ENCODE measurements at regions not wholly inside any gene's neighbourhood (a gene's known extent, or its start where the extent isn't known, plus 50 kb on each side); places are given as distances from the start of the nearest gene placed in this dataset.

GRCh38 chr6:76166874-76167273 is 94.4 kb upstream of the IMPG1 start:
- TF ChIP-seq HOXB5 (CRISPR knock-in tag; IDR thresholded peaks at IDR 0.05) (no peak), EP300 (IDR thresholded peaks at IDR 0.05) (no peak), BHLHE40 (IDR thresholded peaks at IDR 0.05; ENCODE audit: low read depth, low read length) (no peak), GATA3 (IDR thresholded peaks at IDR 0.05; ENCODE audit: borderline replicate concordance) (no peak), PHF8 (IDR thresholded peaks at IDR 0.05; ENCODE audit: borderline replicate concordance, low read depth) (no peak), HOXA7 (CRISPR knock-in tag; IDR thresholded peaks at IDR 0.05) (no peak), RFX5 (IDR thresholded peaks at IDR 0.05) (no peak), JUN (IDR thresholded peaks at IDR 0.05) (no peak), NFE2L2 (conservative IDR thresholded peaks at IDR 0.05; ENCODE audit: low read length) (no peak), ZC3H11A (IDR thresholded peaks at IDR 0.05) (no peak), CHD2 (IDR thresholded peaks at IDR 0.05; ENCODE audit: low read length, partially characterized antibody) (no peak)
- TF ChIP-seq, protein P1, sequence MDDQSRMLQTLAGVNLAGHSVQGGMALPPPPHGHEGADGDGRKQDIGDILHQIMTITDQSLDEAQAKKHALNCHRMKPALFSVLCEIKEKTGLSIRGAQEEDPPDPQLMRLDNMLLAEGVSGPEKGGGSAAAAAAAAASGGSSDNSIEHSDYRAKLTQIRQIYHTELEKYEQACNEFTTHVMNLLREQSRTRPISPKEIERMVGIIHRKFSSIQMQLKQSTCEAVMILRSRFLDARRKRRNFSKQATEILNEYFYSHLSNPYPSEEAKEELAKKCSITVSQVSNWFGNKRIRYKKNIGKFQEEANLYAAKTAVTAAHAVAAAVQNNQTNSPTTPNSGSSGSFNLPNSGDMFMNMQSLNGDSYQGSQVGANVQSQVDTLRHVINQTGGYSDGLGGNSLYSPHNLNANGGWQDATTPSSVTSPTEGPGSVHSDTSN (IDR thresholded peaks at IDR 0.05): no peak
- TF ChIP-seq, protein P2, sequence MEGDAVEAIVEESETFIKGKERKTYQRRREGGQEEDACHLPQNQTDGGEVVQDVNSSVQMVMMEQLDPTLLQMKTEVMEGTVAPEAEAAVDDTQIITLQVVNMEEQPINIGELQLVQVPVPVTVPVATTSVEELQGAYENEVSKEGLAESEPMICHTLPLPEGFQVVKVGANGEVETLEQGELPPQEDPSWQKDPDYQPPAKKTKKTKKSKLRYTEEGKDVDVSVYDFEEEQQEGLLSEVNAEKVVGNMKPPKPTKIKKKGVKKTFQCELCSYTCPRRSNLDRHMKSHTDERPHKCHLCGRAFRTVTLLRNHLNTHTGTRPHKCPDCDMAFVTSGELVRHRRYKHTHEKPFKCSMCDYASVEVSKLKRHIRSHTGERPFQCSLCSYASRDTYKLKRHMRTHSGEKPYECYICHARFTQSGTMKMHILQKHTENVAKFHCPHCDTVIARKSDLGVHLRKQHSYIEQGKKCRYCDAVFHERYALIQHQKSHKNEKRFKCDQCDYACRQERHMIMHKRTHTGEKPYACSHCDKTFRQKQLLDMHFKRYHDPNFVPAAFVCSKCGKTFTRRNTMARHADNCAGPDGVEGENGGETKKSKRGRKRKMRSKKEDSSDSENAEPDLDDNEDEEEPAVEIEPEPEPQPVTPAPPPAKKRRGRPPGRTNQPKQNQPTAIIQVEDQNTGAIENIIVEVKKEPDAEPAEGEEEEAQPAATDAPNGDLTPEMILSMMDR (IDR thresholded peaks at IDR 0.05): no peak
- TF ChIP-seq, protein P3, sequence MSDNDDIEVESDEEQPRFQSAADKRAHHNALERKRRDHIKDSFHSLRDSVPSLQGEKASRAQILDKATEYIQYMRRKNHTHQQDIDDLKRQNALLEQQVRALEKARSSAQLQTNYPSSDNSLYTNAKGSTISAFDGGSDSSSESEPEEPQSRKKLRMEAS (IDR thresholded peaks at IDR 0.05): no peak
- Histone ChIP-seq H3K4me2 (no peak overlapping the region), H3K9me3 (no peaks in the 10 kb centered on the region), H3K4me1 (no peaks in the 10 kb centered on the region), H3K4me3 (no peak overlapping the region), H3K27ac (no peak overlapping the region)
- no peak for ATAC-seq
- ChIA-PET POLR2A (no interaction called here), CTCF (no interaction called here)
- no peak for FAIRE-seq
- 0% methylated on average over 1 of the region's 1 CpG for WGBS (ENCODE audit: missing lambda C conversion rate)
- no peak for DNase-seq (ENCODE audit: low read depth in 1 of 2, low spot score in 1 of 2)

GRCh38 chr6:76166297-76166696 is 93.8 kb upstream of the IMPG1 start:
- no peak for DNase-seq (ENCODE audit: low read depth in 1 of 2, low spot score in 1 of 2)
- no peak for FAIRE-seq
- ATAC-seq: no peak
- CTCF ChIA-PET: no interaction called here
- 11% methylated on average over 3 of the region's 6 CpGs for WGBS (ENCODE audit: missing lambda C conversion rate)
- no peak overlapping the region for H3K4me2 ChIP-seq
- no peaks in the 10 kb centered on the region for H3K4me1 ChIP-seq
- H3K27ac ChIP-seq: no peak overlapping the region
- POLR2A ChIA-PET: no interaction called here
- TF ChIP-seq HOXB13 (CRISPR knock-in tag; IDR thresholded peaks at IDR 0.05; ENCODE audit: low read depth) (no peak), POLR2AphosphoS2 (conservative IDR thresholded peaks at IDR 0.05; ENCODE audit: low read length) (no peak), FOSL2 (IDR thresholded peaks at IDR 0.05) (no peak), FOSL2 (CRISPR knock-in tag; IDR thresholded peaks at IDR 0.05) (no peak), ESRRA (IDR thresholded peaks at IDR 0.05; ENCODE audit: borderline replicate concordance, low read length) (no peak), HOXB5 (CRISPR knock-in tag; IDR thresholded peaks at IDR 0.05) (no peak), NR3C1 (IDR thresholded peaks at IDR 0.05) (no peak), PHF8 (IDR thresholded peaks at IDR 0.05; ENCODE audit: borderline replicate concordance, low read depth) (no peak)
- TF ChIP-seq, protein P4, sequence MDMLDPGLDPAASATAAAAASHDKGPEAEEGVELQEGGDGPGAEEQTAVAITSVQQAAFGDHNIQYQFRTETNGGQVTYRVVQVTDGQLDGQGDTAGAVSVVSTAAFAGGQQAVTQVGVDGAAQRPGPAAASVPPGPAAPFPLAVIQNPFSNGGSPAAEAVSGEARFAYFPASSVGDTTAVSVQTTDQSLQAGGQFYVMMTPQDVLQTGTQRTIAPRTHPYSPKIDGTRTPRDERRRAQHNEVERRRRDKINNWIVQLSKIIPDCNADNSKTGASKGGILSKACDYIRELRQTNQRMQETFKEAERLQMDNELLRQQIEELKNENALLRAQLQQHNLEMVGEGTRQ (IDR thresholded peaks at IDR 0.05): no peak
- no peak overlapping the region for H3K4me3 ChIP-seq
- H3K9me3 ChIP-seq: no peaks in the 10 kb centered on the region

DNA sequence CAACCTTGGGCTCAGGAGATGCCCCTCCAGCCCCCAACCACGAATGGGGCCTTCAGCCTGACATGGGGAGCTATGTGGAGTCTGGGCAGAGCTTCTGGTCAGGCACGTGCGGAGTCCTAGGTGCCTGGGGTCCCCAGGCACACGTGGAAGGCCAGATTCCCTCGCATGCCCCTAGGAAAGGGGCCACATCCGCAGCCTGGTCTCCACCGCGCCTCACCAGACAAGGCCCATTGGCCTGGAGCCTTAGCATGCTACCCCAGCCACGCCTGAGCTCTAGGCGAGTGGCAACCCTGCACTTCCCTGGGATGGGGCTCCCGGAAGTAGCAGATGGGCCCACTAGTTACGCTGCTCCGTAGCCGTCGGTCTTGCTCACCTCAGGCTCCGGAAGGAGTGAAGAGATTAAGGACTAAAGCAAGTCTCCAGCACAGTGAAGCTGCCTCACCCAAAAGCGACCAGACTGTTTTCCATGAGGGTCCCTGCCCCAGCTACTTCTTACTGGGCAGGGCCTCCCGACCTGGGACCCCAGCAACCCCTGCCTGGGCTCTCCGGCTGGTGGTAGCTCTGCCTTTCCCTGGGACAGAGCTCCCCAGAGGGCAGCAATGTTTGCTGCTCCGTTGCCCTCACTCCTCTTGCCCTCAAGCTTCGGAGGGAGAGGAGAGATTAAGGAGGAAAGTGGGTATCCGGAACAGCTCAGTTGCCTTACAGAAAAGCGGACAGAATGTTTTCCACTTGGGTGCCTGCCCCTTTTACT is 93.2 kb upstream of the IMPG1 start:
- no peak for ATAC-seq
- no peak overlapping the region for H3K4me2 ChIP-seq
- WGBS (ENCODE audit: missing lambda C conversion rate): 17% methylated on average over 7 of the region's 23 CpGs
- no peak for DNase-seq (ENCODE audit: low read depth in 1 of 2, low spot score in 1 of 2)
- no peak for TF ChIP-seq MAZ (IDR thresholded peaks at IDR 0.05; ENCODE audit: borderline replicate concordance, low read depth, low read length)
- TF ChIP-seq MYC (IDR thresholded peaks at IDR 0.05; ENCODE audit: borderline replicate concordance, low read length): no peak
- no peak for TF ChIP-seq CBX8 (IDR thresholded peaks at IDR 0.05)
- TF ChIP-seq, protein P3 (IDR thresholded peaks at IDR 0.05): no peak
- TF ChIP-seq KDM5A (IDR thresholded peaks at IDR 0.05): no peak
- TF ChIP-seq BHLHE40 (IDR thresholded peaks at IDR 0.05; ENCODE audit: low read depth, low read length): no peak
- TF ChIP-seq ESRRA (IDR thresholded peaks at IDR 0.05; ENCODE audit: borderline replicate concordance, low read length): no peak
- no peak for TF ChIP-seq CEBPB (IDR thresholded peaks at IDR 0.05)
- no peak for TF ChIP-seq HDAC2 (IDR thresholded peaks at IDR 0.05)
- TF ChIP-seq NR3C1 (IDR thresholded peaks at IDR 0.05): no peak
- TF ChIP-seq, protein P5, sequence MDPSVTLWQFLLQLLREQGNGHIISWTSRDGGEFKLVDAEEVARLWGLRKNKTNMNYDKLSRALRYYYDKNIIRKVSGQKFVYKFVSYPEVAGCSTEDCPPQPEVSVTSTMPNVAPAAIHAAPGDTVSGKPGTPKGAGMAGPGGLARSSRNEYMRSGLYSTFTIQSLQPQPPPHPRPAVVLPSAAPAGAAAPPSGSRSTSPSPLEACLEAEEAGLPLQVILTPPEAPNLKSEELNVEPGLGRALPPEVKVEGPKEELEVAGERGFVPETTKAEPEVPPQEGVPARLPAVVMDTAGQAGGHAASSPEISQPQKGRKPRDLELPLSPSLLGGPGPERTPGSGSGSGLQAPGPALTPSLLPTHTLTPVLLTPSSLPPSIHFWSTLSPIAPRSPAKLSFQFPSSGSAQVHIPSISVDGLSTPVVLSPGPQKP (IDR thresholded peaks at IDR 0.05; ENCODE audit: low read depth, low read length): no peak
- H3K4me1 ChIP-seq: no peaks in the 10 kb centered on the region
- POLR2A ChIA-PET: no interaction called here
- no peak overlapping the region for H3K4me3 ChIP-seq
- CTCF ChIA-PET: no interaction called here
- H3K27ac ChIP-seq: no peak overlapping the region
- no peak for FAIRE-seq
- H3K9me3 ChIP-seq: no peaks in the 10 kb centered on the region
